Keratinocyte (primary cell): ENCODE measurements at regions not wholly inside any gene's neighbourhood (a gene's known extent, or its start where the extent isn't known, plus 50 kb on each side); places are given as distances from the start of the nearest gene placed in this dataset.

Experiments
- DNase-seq: peaks from one replicate; pipeline ENCODE4 v3.0.0-alpha.2; 2011; ENCODE audit warnings: low read depth, missing footprints, low spot score
- FAIRE-seq: peaks from 2 replicates; lab custom pipeline; 2011; peaks lifted over from hg19 to GRCh38; lab: Jason Lieb, UNC
- H2AFZ ChIP-seq: 2 replicates; pipeline ENCODE4 v1.6.0; 2012; ENCODE audit warnings: low read length, control low read depth, inconsistent platforms; ENCODE audit not compliant: control insufficient read depth
- H3K27ac ChIP-seq: 2 replicates; pipeline ENCODE4 v1.5.1; 2011; ENCODE audit warnings: low read length; ENCODE audit not compliant: control insufficient read depth, insufficient read depth
- H3K27me3 ChIP-seq: 3 replicates; pipeline ENCODE4 v1.6.0; 2011; ENCODE audit warnings: low read length; ENCODE audit not compliant: control insufficient read depth, insufficient read depth; ENCODE audit errors: extremely low read depth
- H3K36me3 ChIP-seq, 2 experiments: 2 replicates in 1 of 2; 3 replicates in 1 of 2; pipeline ENCODE4 v1.5.1; 2011; ENCODE audit warnings: low read length in 2 of 2, mild to moderate bottlenecking in 1 of 2; ENCODE audit not compliant: control insufficient read depth in 2 of 2, insufficient read depth in 2 of 2; ENCODE audit errors: extremely low read depth in 1 of 2
- H3K4me1 ChIP-seq: 3 replicates; pipeline ENCODE4 v1.5.1; 2011; ENCODE audit warnings: low read length; ENCODE audit not compliant: control insufficient read depth, insufficient read depth; ENCODE audit errors: extremely low read depth
- H3K4me2 ChIP-seq: 3 replicates; pipeline ENCODE4 v1.6.0; 2011; ENCODE audit warnings: low read depth, low read length; ENCODE audit not compliant: control insufficient read depth, insufficient read depth; ENCODE audit errors: extremely low read depth
- H3K4me3 ChIP-seq, 3 experiments: fragments of 200-600 bp in 1 of 3; sonication (generic) in 1 of 3; 2 replicates in 2 of 3; 3 replicates in 1 of 3; pipeline ENCODE4 v1.5.1; 2011 to 2016; ENCODE audit warnings: low read length in 3 of 3, mild to moderate bottlenecking in 3 of 3, control low read depth in 2 of 3, inconsistent platforms in 1 of 3, low read depth in 1 of 3, mixed read lengths in 1 of 3, mixed run types in 1 of 3, moderate library complexity in 1 of 3; ENCODE audit not compliant: control insufficient read depth in 2 of 3, insufficient read depth in 2 of 3; ENCODE audit errors: extremely low read depth in 1 of 3
- H3K79me2 ChIP-seq: 2 replicates; pipeline ENCODE4 v1.6.0; 2012; ENCODE audit warnings: low read length; ENCODE audit not compliant: control insufficient read depth, insufficient read depth
- H3K9ac ChIP-seq: 3 replicates; pipeline ENCODE4 v1.6.0; 2011; ENCODE audit warnings: low read length; ENCODE audit not compliant: control insufficient read depth, insufficient read depth; ENCODE audit errors: extremely low read depth
- H3K9me1 ChIP-seq: 3 replicates; pipeline ENCODE4 v1.6.0; 2011; ENCODE audit warnings: low read length; ENCODE audit not compliant: control insufficient read depth, insufficient read depth; ENCODE audit errors: extremely low read depth
- H3K9me3 ChIP-seq: 2 replicates; pipeline ENCODE4 v1.5.1; 2012; ENCODE audit warnings: low read depth, low read length; ENCODE audit not compliant: control insufficient read depth
- H4K20me1 ChIP-seq: 3 replicates; pipeline ENCODE4 v1.6.0; 2011; ENCODE audit warnings: low read length; ENCODE audit not compliant: control insufficient read depth, insufficient read depth; ENCODE audit errors: extremely low read depth
- EZH2 ChIP-seq: IDR thresholded peaks from one replicate; pipeline ENCODE4 v1.6.1; 2012; ENCODE audit warnings: inconsistent platforms, mild to moderate bottlenecking, low read length, moderate library complexity
- dilution Hi-C: fragments of 300-500 bp; cut with MboI; formaldehyde crosslinking; loops from one replicate; pipeline ENCODE4 v1.7.0; 2020; ENCODE audit warnings: low sequenced_read_pairs; ENCODE audit not compliant: extremely low pct_ligation_motif_present
- TF ChIP-seq, protein P1 (sequence below), 3 experiments: IDR thresholded peaks in 1 of 3; conservative IDR thresholded peaks in 1 of 3; optimal IDR thresholded peaks in 1 of 3; 2 replicates in 2 of 3; 3 replicates in 1 of 3; pipeline versions ENCODE3 to v1.5.1; 2011; ENCODE audit warnings: low read length in 3 of 3, mild to moderate bottlenecking in 3 of 3, moderate library complexity in 2 of 3, control low read depth in 1 of 3, inconsistent platforms in 1 of 3; ENCODE audit not compliant: insufficient read depth in 2 of 3; ENCODE audit errors: extremely low read depth in 1 of 3

DNA sequence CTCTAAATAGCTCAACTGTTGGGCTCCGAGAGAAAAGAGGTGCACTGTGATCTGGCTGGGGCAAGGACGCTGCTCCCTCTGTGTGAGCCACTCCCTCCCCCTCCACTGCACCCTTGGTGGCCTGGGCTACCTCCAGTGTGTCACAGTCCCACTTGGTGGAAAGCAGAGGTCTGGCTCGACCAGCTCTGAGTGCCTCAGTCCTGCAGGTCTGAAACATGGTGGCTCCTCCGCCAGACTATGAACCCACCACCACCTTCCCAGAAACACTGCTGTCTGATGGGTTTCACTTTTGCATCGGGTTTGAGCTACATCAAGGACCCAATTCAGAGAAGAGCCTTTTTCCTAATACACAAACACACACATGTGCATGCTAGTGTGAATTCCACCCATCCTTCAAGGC, 500.1 kb downstream of the RPS24 start:
- Histone ChIP-seq H3K36me3 (no peaks in the 10 kb centered on the region), H3K79me2 (no peaks in the 10 kb centered on the region), H3K27me3 (peaks cover 3% of the 10 kb centered on the region), H4K20me1 (no peaks in the 10 kb centered on the region), H3K9me3 (no peaks in the 10 kb centered on the region), H3K4me2 (no peak overlapping the region), H3K9me1 (no peaks in the 10 kb centered on the region), H2AFZ (no peak overlapping the region), H3K27ac (no peak overlapping the region), H3K9ac (no peak overlapping the region), H3K4me1 (no peaks in the 10 kb centered on the region), H3K4me3 (no peak overlapping the region)
- no peak for DNase-seq
- no peak for FAIRE-seq
- no peak for TF ChIP-seq EZH2
- TF ChIP-seq, protein P1, sequence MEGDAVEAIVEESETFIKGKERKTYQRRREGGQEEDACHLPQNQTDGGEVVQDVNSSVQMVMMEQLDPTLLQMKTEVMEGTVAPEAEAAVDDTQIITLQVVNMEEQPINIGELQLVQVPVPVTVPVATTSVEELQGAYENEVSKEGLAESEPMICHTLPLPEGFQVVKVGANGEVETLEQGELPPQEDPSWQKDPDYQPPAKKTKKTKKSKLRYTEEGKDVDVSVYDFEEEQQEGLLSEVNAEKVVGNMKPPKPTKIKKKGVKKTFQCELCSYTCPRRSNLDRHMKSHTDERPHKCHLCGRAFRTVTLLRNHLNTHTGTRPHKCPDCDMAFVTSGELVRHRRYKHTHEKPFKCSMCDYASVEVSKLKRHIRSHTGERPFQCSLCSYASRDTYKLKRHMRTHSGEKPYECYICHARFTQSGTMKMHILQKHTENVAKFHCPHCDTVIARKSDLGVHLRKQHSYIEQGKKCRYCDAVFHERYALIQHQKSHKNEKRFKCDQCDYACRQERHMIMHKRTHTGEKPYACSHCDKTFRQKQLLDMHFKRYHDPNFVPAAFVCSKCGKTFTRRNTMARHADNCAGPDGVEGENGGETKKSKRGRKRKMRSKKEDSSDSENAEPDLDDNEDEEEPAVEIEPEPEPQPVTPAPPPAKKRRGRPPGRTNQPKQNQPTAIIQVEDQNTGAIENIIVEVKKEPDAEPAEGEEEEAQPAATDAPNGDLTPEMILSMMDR (optimal IDR thresholded peaks at IDR 0.05 in 1 of 3, IDR thresholded peaks at IDR 0.05 in 1 of 3, conservative IDR thresholded peaks at IDR 0.05 in 1 of 3; ENCODE audit: extremely low read depth in 1 of 3, insufficient read depth in 2 of 3, low read length in 3 of 3): no peak
- dilution Hi-C loops: no loop called here

DNA sequence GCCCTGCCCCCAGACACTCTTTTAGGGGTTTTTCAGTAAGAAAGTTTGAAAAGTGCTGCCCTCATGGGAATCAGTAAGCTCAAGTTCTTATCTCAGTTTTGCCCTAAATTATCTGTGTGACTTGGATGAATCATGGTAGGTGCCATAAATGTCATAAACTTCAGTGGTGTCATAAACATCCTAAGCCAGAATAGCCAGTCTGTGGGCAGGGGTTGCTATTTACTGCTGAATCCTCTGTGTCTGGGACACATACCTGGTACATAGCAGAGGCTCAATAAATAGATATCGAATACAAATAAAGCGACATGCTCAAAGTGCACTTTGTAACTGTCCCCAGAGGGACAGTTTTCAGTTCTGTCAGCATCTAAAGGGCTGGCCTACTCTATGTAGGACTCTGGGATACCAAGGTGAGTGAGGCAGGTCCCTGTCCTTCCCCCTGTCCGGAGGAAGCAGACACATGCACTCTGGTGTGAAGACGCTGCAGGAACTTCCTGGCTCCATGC, 502.1 kb downstream of the RPS24 start:
- H3K4me3 ChIP-seq: no peak overlapping the region
- no peak for TF ChIP-seq EZH2
- TF ChIP-seq, protein P1 (optimal IDR thresholded peaks at IDR 0.05 in 1 of 3, IDR thresholded peaks at IDR 0.05 in 1 of 3, conservative IDR thresholded peaks at IDR 0.05 in 1 of 3; ENCODE audit: extremely low read depth in 1 of 3, insufficient read depth in 2 of 3, low read length in 3 of 3): no peak
- H3K9ac ChIP-seq: no peak overlapping the region
- no peak for FAIRE-seq
- no peaks in the 10 kb centered on the region for H3K9me3 ChIP-seq
- no peaks in the 10 kb centered on the region for H4K20me1 ChIP-seq
- H3K27ac ChIP-seq: no peak overlapping the region
- H3K4me2 ChIP-seq: no peak overlapping the region
- dilution Hi-C loops: no loop called here
- H3K79me2 ChIP-seq: no peaks in the 10 kb centered on the region
- no peak overlapping the region for H2AFZ ChIP-seq
- peaks cover 6% of the 10 kb centered on the region for H3K27me3 ChIP-seq
- no peak for DNase-seq
- H3K36me3 ChIP-seq: no peaks in the 10 kb centered on the region
- H3K4me1 ChIP-seq: no peaks in the 10 kb centered on the region
- H3K9me1 ChIP-seq: no peaks in the 10 kb centered on the region
